GM18861 (cell line): ENCODE measurements at regions not wholly inside any gene's neighbourhood (a gene's known extent, or its start where the extent isn't known, plus 50 kb on each side); places are given as distances from the start of the nearest gene placed in this dataset.

Experiments
- ATAC-seq: cut with Tn5 transposase; IDR thresholded peaks from one replicate; pipeline ENCODE4 v1.9.1; 2021; ENCODE audit not compliant: unreplicated experiment

- no peak for ATAC-seq
These were observed 1034.1 kb upstream of the SEMA6D start for GRCh38 chr15:46682969-46683791.

GRCh38 chr15:46685096-46685495, 1032.2 kb upstream of the SEMA6D start:
- no peak for ATAC-seq

GRCh38 chr15:46685681-46686080, 1031.6 kb upstream of the SEMA6D start:
- ATAC-seq, result no peak

GRCh38 chr15:46696281-46696680, 1021.0 kb upstream of the SEMA6D start:
- ATAC-seq, result no peak

- no peak for ATAC-seq
These were observed 1016.0 kb upstream of the SEMA6D start for GRCh38 chr15:46701346-46701745.

- no peak for ATAC-seq
These were observed 1015.4 kb upstream of the SEMA6D start for GRCh38 chr15:46701896-46702295.

- ATAC-seq, result no peak
These were observed 1014.1 kb upstream of the SEMA6D start for GRCh38 chr15:46703020-46703861.

- ATAC-seq, result no peak
These were observed 1013.3 kb upstream of the SEMA6D start for GRCh38 chr15:46703871-46704637.

GRCh38 chr15:46707452-46707851, 1009.9 kb upstream of the SEMA6D start:
- no peak for ATAC-seq

- ATAC-seq, result no peak
These were observed 1009.1 kb upstream of the SEMA6D start for GRCh38 chr15:46708226-46708625.

- ATAC-seq, result no peak
These were observed 1007.7 kb upstream of the SEMA6D start for GRCh38 chr15:46709460-46710083.

GRCh38 chr15:46710401-46710960, 1006.8 kb upstream of the SEMA6D start:
- no peak for ATAC-seq

- ATAC-seq, result no peak
These were observed 1004.3 kb upstream of the SEMA6D start for GRCh38 chr15:46713045-46713444.

- ATAC-seq, result no peak
These were observed 1002.4 kb upstream of the SEMA6D start for GRCh38 chr15:46714950-46715349.

GRCh38 chr15:46723308-46723707, 994.0 kb upstream of the SEMA6D start:
- no peak for ATAC-seq

GRCh38 chr15:46732060-46732459, 985.2 kb upstream of the SEMA6D start:
- no peak for ATAC-seq

- ATAC-seq, result no peak
These were observed 982.2 kb upstream of the SEMA6D start for GRCh38 chr15:46735115-46735514.

GRCh38 chr15:46751303-46751702, 966.0 kb upstream of the SEMA6D start:
- ATAC-seq, result no peak

GRCh38 chr15:46753946-46754345, 963.4 kb upstream of the SEMA6D start:
- no peak for ATAC-seq

- no peak for ATAC-seq
These were observed 954.2 kb upstream of the SEMA6D start for GRCh38 chr15:46763091-46763490.

- no peak for ATAC-seq
These were observed 952.5 kb upstream of the SEMA6D start for GRCh38 chr15:46764851-46765250.
